ENCODE measurements at regions not wholly inside any gene's neighbourhood (a gene's known extent, or its start where the extent isn't known, plus 50 kb on each side); places are given as distances from the start of the nearest gene placed in this dataset.

- DNase-seq (ENCODE audit: low spot score) = no peak
Observed at GRCh38 chr7:33853361-33854062, 51.8 kb upstream of the BMPER start.

- DNase-seq (ENCODE audit: low spot score) = no peak
Observed at GRCh38 chr7:33854178-33854577, 51.2 kb upstream of the BMPER start.

- DNase-seq (ENCODE audit: low spot score) = no peak
Observed at GRCh38 chr7:33854801-33855350, 50.5 kb upstream of the BMPER start.
